GM18858 (cell line): ENCODE measurements at regions not wholly inside any gene's neighbourhood (a gene's known extent, or its start where the extent isn't known, plus 50 kb on each side); places are given as distances from the start of the nearest gene placed in this dataset.

Experiments
- ATAC-seq: cut with Tn5 transposase; IDR thresholded peaks from one replicate; pipeline ENCODE4 v1.9.1; 2021; ENCODE audit not compliant: unreplicated experiment

DNA sequence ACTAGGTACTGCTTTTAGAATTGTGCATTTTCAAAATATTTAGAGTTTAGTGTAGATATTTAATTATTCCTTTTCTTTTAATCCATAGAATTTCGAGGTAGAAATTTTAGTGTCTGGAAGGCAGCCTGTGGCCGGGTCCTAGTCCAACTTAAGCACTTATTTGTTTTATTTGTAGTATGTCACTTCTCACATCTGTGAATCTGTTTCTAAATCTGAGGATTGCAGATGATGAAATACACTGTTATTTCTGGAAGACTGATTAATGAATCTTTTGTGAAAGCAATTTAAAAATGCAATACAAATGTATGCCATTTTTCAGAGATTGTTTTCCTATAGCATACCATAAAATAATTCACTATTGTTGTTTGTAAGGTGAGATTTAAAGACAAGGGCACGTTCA, 483.9 kb upstream of the TRIB2 start:
- ATAC-seq, result no peak

DNA sequence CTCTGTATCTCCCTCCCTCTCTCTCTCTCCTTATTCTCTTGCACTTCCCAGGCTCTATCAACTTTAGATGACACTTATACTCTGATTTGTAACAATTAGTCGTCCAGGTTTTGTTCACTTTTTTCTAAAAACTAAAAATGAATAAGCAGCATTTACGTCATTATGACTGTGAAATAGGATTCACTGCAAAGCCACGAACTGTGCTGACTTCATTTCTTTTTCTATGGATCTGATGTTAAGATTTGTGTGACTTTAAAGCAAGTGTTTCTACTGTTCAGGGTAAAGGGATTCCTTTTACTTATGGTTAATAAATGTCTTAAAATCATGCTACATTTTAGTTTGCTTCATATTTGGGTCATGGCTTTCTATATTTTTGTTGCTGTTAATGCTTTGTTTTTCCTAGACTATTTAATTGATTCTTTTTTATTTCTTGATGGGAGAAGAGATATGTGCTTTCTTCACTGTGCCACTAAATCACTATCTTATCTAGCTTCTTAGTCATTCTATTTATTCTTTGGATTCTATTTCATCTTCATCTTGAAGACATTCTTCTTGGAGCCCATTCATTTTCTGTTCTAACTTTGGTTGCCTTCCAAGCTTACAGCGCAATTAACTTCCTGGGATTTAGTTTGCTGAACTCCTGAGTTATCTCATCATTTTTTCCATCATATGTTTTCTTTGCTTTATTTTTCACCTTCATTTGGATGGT, 480.4 kb upstream of the TRIB2 start:
- ATAC-seq, result no peak

DNA sequence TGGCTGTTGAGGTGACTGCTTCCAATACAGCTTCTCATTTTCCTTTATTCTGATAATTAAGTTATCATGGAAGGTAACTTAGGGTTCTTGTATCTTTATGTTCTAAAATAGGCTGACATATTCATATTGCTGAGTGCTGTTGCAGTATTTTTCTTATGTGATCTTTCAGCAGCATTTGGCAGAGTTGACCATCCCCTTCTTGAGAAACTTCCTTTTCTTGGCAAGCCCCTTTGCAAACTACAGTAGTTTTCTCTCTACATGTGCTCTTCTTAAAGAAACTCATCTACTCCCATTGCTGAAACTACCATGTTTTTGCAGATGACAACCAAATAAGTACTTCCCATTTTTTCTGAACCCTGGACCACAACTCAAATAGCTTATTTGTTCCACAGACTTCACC, 476.5 kb upstream of the TRIB2 start:
- ATAC-seq, result no peak

DNA sequence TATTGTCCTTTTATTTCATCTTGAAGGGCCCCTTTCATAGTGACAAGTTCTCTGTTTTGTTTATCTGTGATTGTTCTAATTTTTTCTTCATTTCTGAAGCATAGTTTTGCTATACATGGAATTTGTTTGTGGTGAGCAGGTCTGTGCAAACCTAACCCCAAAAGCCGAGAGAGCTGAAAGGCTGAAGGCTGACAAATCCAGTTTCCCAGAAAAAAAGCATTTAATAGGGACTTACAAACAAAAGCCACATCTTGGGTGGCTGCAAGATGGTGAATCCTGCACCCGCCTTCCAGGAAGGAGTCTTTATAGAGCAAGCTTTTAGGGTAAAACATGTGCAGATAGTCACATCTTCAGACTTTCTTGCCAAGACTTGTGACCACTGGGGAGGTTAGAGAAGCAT, 473.4 kb upstream of the TRIB2 start:
- no peak for ATAC-seq

DNA sequence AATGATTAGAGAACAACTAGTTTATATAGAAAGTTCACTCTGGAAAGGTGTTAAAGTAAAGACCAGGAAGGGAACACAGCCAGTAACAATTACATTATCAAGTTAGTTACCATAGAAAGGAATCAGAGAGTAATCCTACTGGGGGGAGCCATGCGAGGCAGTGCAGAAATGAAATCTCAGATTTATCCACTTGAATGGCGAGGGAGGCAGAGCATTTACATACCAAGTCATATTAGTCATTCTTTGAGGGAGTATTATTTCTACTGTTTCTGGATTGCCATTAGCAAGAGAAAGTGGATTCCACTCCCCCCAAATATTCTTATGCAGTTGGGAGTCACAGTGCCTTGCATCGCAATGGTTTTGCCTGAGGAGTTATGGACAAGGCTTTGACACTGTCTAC, 472.7 kb upstream of the TRIB2 start:
- no peak for ATAC-seq

DNA sequence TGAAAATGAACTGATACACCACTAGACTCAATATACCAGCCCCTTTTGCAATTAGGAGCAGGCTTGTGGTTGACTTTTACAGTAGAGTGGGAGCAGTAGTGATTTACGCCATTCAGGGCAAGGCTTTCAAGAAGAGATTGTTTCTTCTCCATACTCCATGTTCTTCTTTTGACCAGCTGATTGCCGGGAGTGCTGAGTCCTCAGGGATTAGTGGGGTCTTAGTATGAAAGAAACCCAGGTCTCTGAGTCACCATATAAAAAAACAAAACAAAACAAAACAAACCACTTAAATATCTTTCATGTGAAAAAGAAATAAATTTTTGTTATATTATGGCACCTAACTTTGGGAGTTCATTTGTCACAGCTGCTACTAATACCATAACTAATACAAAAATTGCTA, 465.6 kb upstream of the TRIB2 start:
- no peak for ATAC-seq

DNA sequence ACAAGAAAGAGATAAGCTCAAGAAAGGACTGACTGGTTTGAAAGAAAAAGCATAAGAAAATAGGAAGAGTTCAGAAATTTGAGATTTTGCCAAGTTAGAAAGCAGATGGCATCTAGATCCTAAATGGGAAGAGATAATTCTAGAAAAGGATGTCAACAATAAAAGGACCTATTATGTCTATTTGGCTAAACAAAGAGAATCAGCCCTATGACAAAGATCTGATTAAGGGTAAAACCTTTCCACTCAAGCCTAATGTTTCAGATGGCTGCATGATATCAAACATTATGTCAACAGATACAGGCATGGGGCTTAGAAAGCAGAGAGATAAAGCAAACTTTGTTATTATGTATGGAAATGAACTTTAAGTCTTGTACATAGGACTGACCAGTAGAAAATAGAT, 465.0 kb upstream of the TRIB2 start:
- no peak for ATAC-seq

DNA sequence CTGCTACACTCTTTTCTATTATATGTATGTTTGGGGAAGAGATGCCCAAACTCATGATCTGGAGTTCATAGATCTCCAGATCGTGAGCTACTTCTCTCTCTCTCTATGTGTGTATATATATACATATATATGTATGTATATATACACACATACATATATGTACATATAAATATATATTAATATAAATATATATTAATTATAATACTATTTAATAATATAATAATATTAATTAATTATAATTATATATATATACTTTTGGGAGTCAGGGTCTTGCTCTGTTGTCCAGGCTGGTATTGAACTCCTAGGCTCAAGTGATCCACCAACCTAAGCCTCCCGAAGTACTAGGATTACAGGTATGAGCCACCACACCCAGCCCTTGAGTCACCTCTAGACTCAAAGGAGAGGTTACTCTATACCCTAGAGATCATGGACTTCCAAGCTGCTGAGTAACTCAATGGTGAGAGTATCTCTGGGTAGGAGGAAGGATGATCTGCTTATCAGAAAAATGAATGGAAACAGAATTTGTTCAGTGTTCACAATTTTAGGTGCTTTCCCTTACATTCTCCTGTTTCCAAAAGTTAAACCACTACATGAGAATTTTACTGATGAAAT, 463.5 kb upstream of the TRIB2 start:
- ATAC-seq, result no peak

DNA sequence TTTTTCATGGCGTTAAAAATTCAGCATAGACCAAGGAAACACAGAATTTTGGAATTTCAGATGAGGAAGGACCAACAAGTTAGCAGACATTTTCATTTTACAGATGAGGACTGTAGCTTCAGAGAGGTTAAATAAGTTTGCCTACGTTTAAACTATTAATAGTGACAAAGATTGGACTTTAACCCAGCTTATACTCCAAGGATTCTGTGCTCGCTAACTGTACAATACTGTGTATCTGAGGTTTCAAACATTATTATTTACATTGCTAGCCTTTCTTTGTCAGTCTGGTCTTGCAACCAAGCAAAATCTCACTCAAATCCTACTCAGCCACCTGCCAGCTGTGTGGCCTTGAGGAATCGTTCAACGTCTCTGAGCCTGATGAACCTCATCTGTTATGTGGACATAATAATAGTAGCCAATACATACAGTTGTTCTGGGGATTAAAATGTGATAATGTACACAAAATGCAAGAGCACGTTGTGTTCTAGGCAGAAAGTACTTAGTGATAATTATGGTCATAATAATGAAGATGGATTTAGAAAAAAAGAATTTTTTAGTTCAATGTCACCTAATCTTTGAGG, 462.4 kb upstream of the TRIB2 start:
- no peak for ATAC-seq

DNA sequence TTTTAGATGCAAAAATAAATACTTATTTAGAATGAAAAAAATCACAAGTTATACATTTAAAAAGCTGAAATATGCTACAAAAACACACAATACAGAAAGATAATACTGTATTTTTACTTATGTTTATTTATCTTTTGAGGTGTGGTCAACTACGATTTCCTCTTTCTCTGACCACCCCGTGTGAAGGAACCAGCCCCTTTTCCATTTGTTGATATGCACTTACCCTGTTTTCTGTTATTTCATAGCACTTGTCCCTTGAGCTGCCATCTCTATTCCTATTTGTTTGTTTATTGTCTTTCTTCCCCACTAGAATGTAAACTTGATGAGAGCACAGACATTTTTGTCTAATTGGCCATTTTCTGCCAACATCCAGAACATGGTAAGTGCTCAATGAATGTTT, 460.5 kb upstream of the TRIB2 start:
- no peak for ATAC-seq

DNA sequence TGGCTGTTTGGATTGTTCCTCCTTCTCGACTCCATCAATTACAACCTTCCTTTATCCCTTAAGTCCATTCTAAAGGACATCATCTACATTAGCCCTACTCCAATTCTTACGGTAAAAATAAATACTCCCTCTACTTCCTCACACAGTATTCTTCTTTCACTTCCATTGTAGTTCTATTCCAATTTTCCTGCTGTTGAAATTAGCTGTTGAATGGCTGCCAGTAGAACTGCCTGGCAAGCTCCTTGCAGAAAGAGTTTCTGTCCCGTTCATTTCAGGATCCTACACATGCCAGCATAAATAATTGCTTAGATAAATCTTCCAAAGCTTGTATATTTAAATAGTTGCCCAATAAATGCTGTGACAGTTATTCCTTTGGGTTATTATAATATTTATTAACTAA, 459.3 kb upstream of the TRIB2 start:
- ATAC-seq, result no peak

DNA sequence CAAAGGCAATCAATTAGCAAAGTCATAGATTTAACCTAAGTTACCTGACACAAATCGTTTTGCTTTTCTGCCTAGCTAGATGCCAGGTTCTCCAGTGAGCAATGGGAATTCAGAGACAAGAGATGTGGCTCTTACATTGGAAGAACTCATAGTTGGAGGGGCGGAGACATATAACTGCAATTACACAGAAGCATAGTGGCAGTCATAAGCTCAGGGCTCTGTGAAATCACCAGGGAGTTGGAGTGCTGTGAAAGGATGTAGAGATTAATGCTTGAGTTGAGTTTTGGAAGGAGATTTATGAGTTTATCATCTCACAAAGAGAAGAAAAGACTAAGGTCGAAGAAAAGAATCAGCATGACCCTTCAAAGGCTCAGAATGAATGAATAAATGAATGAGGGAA, 457.2 kb upstream of the TRIB2 start:
- no peak for ATAC-seq

DNA sequence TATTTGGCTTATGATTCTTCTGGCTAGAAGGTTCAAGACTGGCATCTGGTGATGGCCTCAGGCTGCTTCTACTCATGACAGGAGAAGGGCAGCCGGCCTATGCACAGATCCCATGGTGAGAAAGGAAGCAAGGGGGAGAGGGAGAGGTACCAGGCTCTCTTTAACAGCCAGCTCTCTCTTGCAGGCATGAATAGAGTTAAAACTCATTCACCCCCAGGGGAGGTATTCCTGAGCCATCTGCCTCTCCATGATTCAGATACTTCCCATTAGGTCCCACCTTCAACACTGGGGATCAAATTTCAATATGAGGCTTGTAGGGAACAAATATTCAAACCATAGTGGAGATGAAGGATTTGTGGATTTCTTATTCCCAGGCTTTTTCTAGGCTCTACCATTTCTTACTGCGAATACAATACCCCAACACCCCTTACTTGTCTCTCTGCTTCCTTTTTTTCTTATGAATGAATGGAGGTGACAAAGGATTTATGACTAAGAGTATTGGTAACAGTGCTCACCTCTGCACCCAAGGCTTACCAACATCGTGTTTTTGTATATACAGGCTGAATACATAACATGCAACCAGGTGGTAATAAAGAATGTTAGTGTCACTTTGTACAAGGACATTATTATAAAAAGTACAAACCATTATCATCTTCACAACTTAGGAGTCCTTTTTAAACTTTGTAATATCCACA, 454.6 kb upstream of the TRIB2 start:
- ATAC-seq, result no peak

DNA sequence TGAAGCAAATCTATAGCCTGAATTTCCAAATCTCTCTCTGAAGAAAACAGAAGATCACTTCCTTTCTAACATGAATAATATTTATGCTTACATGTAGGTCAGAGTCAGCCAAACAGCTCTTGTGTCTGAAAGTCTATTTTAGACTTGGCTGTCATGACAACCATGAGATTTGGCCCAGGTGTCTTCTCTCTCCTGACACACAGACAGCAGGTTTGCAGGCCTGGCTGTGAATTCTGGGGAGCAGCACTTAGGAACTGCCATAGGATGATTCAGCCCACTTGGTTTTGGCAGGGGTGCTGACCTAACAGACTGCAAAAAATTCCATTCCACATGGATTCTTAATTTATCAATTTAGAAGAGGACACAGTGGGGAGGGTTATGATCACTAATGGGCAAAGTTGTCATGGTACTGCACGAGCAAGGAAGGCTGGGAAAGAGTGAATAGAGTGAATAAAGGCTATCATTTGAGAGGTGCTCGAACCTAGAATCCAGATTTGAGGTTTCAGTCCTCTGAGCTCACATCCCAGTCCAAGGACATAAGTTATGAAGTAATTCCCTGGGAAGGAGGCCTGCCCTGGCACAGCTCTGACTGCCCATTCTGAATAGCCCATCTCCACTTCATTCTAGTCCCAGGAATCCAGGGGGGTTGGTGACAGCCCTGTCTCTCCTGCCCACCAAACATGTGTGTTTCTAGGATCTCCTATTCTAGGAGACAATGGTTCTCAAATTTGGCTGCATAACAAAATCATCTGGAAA, 453.9 kb upstream of the TRIB2 start:
- no peak for ATAC-seq

DNA sequence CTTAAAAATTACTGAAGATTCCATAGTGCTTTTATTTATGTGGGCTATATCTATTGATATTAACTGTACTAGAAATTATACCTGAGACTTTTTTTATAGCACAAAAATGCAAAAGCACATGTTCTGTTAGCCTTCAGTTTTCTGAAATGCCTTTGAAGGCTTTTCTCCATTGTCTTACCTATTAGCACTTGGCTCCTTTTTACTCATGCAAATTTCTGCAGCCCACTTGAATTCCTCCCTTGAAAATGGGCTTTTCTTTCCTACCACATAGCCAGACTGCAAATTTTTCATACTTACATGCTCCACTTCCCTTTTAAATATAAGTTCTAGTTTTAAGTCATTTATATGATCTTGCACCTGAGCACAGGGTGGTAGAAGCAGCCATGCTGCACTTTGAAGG, 453.0 kb upstream of the TRIB2 start:
- no peak for ATAC-seq

DNA sequence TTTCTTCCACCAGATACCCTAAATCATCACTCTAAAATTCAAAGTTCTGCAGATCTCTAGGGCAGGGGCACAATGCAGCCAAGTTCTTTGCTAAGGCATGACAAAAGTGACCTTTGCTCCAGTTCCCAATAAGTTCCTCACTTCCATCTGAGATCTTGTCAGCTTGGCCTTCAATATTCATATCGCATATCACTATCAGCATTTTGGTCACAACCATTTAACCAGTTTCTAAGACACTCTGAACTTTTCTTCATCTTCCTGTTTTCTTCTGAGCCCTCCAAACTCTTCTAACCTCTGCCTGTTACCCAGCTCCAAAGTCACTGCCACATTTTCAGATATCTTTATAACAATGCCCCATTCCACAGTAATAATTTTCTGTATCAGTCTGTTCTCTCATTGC, 452.6 kb upstream of the TRIB2 start:
- no peak for ATAC-seq

DNA sequence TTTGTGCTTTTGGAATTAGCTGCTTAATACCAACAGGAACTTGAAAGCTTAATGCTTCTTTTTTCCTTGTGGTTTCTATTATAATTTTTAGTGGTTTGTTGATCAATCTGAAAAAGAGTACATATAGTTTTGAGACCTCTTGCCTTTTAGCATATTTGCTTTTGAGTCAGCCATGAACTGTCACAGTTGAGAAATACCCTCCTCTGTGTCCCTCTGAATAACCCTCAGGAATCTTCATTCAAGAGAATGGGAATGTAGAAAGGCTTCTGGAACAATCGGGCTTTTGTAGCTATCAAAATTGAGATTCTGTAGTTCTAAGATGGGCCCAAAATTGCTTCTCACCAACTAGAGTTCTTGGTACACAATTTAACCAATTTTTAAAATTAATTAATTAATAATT, 451.1 kb upstream of the TRIB2 start:
- no peak for ATAC-seq

DNA sequence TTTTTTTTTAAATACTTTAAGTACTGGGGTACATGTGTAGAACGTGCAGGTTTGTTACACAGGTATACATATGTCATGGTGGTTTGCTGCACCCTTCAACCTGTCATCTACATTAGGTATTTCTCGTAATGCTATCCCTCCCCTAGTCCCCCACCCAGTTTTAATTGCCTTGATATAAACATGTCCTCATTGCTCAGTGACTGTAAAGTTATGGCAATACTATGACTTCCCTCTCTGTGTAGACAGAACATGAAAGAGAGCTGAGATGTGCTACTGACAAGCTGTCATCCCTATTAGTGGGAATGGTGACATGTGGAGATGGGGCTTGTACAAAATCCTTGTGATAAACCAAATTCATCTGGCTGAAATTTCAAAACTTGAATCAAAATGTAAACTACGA, 449.7 kb upstream of the TRIB2 start:
- ATAC-seq, result no peak

DNA sequence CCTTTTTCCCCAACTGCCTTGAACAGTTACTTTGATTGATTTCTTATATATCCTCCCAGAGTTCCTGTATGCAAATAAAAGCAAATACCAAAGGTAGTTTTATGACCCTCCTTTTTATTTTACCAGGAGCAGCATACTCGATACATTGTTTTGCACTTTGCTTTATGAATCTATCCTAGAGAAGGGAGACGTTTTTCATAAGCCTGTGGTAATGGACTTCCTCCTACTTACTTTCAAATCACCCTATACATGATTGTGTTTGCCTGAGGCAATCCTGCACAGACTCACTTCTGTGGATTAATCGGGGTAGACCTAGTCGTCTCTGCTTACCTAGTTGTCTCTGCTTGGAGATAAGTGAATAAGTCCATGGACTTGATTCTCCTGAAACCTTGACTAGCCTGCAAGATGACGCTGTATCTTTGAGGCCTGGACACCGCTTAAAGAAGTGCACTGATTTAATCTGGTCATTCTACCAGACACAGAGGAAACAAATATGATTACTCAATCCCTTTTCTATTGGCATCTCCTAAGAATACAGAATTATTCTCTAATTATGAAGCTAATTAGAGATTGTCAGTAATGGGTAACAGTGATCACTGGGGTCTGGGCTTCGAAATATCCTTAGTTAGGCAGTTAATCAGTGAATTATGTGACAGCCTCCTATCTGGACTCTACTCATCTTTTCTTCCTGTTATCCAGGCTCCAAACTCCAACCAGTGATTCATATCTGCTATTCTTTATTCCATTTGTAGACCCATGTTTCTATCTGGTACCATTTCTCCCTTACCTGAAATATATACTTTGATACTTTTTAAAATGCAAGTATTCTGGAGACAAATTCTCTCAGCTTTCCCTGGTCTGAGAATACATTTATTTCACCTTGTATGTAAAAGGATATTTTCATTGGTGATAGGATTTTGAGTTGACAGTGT, 447.4 kb upstream of the TRIB2 start:
- no peak for ATAC-seq

DNA sequence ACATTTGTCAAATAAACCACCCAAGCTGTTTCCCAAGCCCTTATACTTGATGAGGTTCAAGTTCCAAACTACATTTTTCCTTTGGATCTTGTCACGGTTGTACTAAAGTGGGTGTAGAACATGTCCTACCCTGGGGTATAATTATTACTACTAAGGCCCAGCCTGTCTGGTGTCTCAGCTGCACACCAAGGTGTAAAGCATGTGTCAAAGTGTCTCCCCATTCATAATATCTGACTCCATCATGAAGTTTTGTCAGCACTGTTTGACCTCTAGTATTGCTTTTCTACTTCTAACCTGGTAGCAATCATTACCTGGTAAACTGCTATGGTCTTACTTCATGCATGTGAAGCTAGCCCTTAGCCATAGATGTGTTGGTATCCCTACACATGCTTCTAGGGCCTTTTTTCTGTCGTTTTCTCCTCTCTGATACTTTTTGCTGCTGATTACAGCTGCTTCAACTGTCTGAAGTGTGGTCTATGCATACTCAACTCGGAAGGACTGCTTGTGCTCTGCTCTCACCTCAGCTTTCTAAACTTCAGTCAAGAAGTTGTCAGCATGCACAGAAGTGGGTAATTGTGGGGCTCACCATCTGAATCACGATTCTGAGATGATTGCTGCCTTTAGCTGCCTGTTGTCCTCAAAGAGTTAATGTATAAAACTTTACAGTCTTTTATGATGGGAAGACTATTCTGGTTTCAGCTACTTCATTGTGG, 445.7 kb upstream of the TRIB2 start:
- peak; percentile 28 for ATAC-seq
